ENCODE measurements at regions not wholly inside any gene's neighbourhood (a gene's known extent, or its start where the extent isn't known, plus 50 kb on each side); places are given as distances from the start of the nearest gene placed in this dataset.
"Not testable (repeated sequence)": the region's sequence is repeated elsewhere in the genome, so short reads cannot be mapped to it uniquely, and the experiment has no call there.

DNA sequence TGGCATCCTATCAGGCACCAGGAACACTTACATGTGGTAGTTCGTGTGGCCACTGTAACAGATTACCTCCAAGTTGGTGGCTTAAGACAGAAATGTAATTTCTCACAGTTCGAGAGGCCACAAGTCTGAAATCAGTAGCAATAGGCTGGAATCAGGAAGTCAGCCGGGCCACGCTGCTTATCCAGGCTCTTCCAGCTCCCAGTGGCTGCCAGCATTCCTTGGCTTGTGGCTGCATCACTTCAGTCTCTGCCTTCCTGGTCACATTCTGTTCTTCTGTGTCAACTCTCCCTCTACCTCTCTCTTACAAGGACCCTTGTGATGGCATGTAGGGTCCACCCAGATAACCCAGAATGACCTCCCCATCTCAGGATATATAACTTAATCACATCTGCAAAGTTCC, 78.7 kb upstream of the MSX2 start:
- in situ Hi-C loops (cut with HindIII; ENCODE audit: low sequenced_read_pairs), result no loop called here

DNA sequence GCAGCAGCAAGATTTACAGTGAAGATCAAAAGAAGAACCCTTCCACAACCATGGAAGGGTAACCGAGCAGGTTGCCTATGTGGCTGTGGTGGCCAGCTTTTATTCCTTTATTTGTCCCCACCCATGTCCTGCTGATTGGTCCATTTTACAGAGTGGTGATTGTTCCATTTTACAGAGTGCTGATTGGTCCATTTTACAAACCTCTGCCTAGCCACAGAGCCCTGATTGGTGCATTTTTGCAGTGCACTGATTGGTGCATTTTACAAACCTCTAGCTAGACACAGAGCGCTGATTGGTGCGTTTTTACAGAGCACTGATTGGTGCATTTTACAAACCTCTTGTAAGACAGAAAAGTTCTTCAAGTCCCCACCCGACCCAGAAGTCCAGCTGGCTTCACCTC, 75.8 kb upstream of the MSX2 start:
- in situ Hi-C loops (cut with HindIII; ENCODE audit: low sequenced_read_pairs), result not testable (repeated sequence)

DNA sequence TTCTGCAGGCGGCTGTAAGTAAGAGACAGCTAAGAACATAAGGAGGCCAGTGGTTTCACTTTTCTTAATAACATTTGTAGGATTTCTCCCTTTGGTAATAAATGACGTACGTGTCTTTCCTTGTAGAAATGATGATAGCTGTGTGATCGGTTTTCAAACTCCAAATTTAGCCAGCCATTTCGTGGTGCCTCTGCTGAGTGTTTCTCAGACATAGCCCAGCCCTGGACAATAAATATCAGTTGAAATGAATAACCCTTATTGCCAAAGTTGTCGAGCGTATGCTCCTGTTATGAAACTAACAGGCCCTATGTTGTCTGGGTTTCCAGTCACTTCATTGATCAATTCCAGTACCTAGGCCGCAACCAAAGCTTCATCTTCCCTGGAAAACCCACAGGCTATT, 75.0 kb upstream of the MSX2 start:
- in situ Hi-C loops (cut with HindIII; ENCODE audit: low sequenced_read_pairs), result no loop called here

DNA sequence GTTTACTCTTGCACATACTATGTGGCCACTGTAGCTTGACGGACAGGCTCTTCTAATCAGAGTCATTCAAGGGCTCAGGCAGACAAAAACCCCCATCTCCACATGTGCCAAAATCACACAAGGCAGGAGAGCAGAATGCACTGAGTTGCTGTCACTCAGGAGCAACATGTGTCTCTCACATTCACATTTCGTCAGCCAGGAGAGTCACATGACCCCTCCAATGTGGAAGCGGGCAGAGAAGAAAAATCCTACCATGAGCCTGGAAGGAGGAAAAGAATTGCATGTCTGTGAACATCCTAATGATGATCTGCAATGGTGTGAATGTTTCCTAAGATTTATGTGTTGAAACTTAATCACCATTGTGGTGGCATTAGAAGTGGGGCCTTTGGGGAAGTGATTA, 69.9 kb upstream of the MSX2 start:
- in situ Hi-C loops (cut with HindIII; ENCODE audit: low sequenced_read_pairs), result no loop called here

DNA sequence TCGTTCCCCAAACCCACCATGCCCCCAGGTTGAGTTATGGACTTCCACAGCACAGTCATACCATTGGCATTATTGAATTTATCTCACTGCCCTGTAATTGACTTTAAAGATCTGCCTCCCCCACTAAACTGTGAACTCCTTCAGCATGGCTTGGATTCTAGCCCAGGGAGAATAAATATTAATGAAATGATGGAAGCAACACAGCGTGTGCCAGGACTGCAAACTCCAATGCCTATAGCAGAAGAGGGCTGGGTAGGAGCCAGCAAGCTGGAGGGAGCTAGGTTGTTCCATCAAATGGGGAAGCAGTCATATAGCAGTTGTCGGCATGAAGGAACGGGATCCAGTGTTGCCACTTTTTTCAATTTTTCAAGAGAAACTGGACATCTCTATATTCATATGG, 69.0 kb upstream of the MSX2 start:
- in situ Hi-C loops (cut with HindIII; ENCODE audit: low sequenced_read_pairs), result no loop called here

DNA sequence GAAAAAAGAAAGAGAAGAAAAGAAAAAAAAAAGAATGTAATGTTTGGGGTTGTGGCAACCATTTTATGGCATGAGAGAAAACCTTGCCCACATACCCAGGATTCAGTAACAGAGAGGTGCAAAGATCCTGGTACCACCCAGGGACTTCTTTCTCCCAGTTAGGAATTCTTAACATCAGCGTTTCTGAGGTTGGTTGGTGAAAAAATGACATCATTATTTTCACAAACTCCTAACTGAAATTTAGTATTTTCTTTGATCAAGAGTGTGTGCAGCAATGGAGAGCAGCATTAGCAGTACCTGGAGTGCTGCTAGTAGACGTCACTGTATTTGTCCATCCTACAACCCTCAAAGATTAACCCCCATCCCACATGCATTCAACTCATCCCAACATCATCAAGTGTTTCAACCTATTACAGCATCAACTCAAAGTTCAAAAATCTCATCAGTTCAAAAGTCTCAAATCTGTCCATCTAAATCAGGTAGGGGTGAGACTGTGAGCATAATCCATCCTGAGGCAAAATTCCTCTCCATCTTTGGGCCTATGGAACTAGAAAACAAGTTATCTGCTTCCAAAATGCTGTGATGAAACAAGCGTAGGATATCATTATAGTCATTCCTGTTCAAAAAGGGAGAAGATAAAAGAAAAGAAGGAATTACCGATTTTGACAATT, 60.1 kb upstream of the MSX2 start:
- in situ Hi-C loops (cut with HindIII; ENCODE audit: low sequenced_read_pairs), result no loop called here

DNA sequence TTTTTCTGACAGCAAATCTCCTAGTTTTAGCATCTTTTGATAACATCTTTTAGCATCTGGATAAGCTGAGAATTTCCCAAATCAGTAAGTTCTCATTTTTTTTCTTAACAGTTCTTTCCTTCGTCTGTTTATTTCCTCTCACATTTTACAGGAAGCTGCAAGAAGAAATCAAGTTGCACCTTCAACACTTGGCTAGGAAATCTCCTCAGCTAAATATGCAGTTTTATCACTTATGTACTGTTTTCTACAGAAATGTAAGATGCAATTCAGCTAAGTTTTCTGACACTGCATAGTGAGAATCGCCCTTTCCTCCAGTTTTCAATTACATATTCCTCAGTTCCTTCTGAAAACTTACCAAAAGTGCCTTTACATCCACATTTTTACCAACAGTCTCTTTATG, 59.0 kb upstream of the MSX2 start:
- in situ Hi-C loops (cut with HindIII; ENCODE audit: low sequenced_read_pairs), result no loop called here

DNA sequence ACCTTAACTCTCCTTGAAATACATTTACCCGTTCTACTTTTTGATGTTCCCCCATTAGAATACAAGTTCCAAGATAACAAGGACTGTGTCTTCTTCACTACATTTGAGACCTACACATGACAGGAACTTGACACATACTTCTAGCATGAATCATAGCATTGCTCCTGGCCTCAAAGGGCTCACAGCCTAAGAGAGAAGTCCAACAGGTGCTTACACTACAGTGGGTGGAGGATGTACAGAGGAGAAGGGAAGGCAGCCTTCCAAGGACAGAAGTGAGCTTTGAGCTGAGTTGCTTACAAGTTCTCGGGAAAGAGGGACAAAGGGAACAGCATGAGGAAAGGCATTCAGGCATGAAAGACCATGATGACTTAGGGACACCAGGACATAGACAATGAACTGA, 56.9 kb upstream of the MSX2 start:
- in situ Hi-C loops (cut with HindIII; ENCODE audit: low sequenced_read_pairs), result no loop called here

DNA sequence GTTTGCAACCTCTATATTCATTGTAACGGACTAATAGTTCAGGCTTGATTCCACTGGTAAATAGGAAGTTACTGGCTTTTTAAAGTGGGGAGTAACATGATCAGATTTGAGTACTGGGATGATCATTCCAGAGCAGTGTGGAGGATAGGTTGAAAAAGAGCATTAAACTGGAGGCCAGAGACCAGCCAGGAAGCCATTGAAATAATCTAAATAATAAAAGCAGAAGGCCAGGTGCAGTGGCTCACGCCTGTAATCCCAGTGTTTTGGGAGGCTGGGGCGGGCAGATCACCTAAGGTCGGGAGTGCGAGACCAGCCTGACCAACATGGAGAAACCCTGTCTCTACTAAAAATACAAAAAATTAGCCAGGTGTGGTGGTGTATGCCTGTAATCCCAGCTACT, 56.0 kb upstream of the MSX2 start:
- in situ Hi-C loops (cut with HindIII; ENCODE audit: low sequenced_read_pairs), result no loop called here

Measured in DLD1 (cell line).